ENCODE measurements at regions not wholly inside any gene's neighbourhood (a gene's known extent, or its start where the extent isn't known, plus 50 kb on each side); places are given as distances from the start of the nearest gene placed in this dataset.

GRCh38 chr2:195520671-195521155 lies 136.3 kb upstream of the SLC39A10 start:
- DNase-seq (ENCODE audit: low spot score): no peak
- TF ChIP-seq CTCF (IDR thresholded peaks at IDR 0.05; ENCODE audit: extremely low read depth, missing control alignments): no peak

- TF ChIP-seq CTCF (IDR thresholded peaks at IDR 0.05; ENCODE audit: extremely low read depth, missing control alignments): no peak
- no peak for DNase-seq (ENCODE audit: low spot score)
These were observed 141.5 kb upstream of the SLC39A10 start for GRCh38 chr2:195515551-195515950.

- DNase-seq (ENCODE audit: low spot score): no peak
- TF ChIP-seq CTCF (IDR thresholded peaks at IDR 0.05; ENCODE audit: extremely low read depth, missing control alignments): no peak
These were observed 142.7 kb upstream of the SLC39A10 start for GRCh38 chr2:195514365-195514764.

GRCh38 chr2:195513119-195513518 lies 143.9 kb upstream of the SLC39A10 start:
- no peak for DNase-seq (ENCODE audit: low spot score)

GRCh38 chr2:195509551-195509950 lies 147.5 kb upstream of the SLC39A10 start:
- no peak for TF ChIP-seq CTCF (IDR thresholded peaks at IDR 0.05; ENCODE audit: extremely low read depth, missing control alignments)
- no peak for DNase-seq (ENCODE audit: low spot score)

More at GRCh38 chr2:195513119-195513518, 143.9 kb upstream of the SLC39A10 start:
- no peak for TF ChIP-seq CTCF (IDR thresholded peaks at IDR 0.05; ENCODE audit: extremely low read depth, missing control alignments)

- no peak for TF ChIP-seq CTCF (IDR thresholded peaks at IDR 0.05; ENCODE audit: extremely low read depth, missing control alignments)
These were observed 148.9 kb upstream of the SLC39A10 start for GRCh38 chr2:195508139-195508455.

GRCh38 chr2:195507447-195508138 lies 149.4 kb upstream of the SLC39A10 start:
- DNase-seq (ENCODE audit: low spot score): no peak
- no peak for TF ChIP-seq CTCF (IDR thresholded peaks at IDR 0.05; ENCODE audit: extremely low read depth, missing control alignments)

More at GRCh38 chr2:195508139-195508455, 148.9 kb upstream of the SLC39A10 start:
- DNase-seq (ENCODE audit: low spot score): no peak

All from GM20000 (cell line).